Stomach (tissue), 4 donors: ENCODE measurements at regions not wholly inside any gene's neighbourhood (a gene's known extent, or its start where the extent isn't known, plus 50 kb on each side); places are given as distances from the start of the nearest gene placed in this dataset.

ENCODE experiments used
- CTCF ChIP-seq, 7 experiments: fragments of 450-650 bp in 4 of 7; fragments of 200-600 bp in 3 of 7; sonication (generic) in 3 of 7; IDR thresholded peaks; one replicate each; pipeline ENCODE4 v1.5.1; 2016 to 2019; ENCODE audit warnings: antibody characterized with exemption in 7 of 7, control low read depth in 2 of 7, mild to moderate bottlenecking in 1 of 7
- EP300 ChIP-seq: sonication (generic); formaldehyde crosslinking; IDR thresholded peaks from one replicate; pipeline ENCODE4 v1.6.1; 2017; ENCODE audit warnings: antibody characterized with exemption
- POLR2A ChIP-seq, 4 donors: fragments of 450-650 bp; IDR thresholded peaks; one replicate each; pipeline ENCODE4 v1.6.1; 2016; ENCODE audit warnings: antibody characterized with exemption in 4 of 4, control low read depth in 2 of 4, mild to moderate bottlenecking in 1 of 4, moderate library complexity in 1 of 4
- POLR2AphosphoS5 ChIP-seq, 3 donors: sonication (generic); formaldehyde crosslinking; IDR thresholded peaks; one replicate each; pipeline ENCODE4 v1.6.1; 2016; ENCODE audit warnings: antibody characterized with exemption in 3 of 3

- TF ChIP-seq POLR2A (IDR thresholded peaks at IDR 0.05) (no peak), CTCF (IDR thresholded peaks at IDR 0.05) (no peak), POLR2AphosphoS5 (IDR thresholded peaks at IDR 0.05) (no peak), EP300 (no peak)
These were observed 87.3 kb upstream of the SH3BP4 start for GRCh38 chr2:234864506-234864905.
